GM19438 (cell line): ENCODE measurements at regions not wholly inside any gene's neighbourhood (a gene's known extent, or its start where the extent isn't known, plus 50 kb on each side); places are given as distances from the start of the nearest gene placed in this dataset.
"Not testable (repeated sequence)": the region's sequence is repeated elsewhere in the genome, so short reads cannot be mapped to it uniquely, and the experiment has no call there.

Source experiments
- ATAC-seq: cut with Tn5 transposase; IDR thresholded peaks from one replicate; pipeline ENCODE4 v1.9.1; 2021; ENCODE audit warnings: low read depth; ENCODE audit not compliant: unreplicated experiment

DNA sequence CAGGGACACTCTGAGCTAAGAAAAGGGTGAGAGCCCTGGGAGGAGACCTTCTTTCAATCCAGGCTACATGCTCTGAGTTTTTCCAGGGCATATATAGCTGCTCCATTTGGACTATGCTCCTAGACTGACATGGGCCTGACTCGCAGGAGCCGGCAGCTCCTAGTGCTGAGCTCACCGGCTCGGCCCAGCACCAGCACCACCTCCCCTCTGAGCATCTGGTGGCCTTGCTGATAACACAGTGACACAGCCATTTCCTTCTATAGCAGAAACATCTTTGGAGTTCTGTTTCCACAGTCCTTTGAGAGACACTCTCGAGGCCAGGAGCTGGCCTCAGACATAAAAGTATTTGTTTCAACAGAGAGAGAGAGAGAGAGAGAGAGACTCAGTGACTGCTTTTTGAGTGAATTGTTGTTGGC is 184.9 kb downstream of the TM9SF2 start:
- no peak for ATAC-seq

DNA sequence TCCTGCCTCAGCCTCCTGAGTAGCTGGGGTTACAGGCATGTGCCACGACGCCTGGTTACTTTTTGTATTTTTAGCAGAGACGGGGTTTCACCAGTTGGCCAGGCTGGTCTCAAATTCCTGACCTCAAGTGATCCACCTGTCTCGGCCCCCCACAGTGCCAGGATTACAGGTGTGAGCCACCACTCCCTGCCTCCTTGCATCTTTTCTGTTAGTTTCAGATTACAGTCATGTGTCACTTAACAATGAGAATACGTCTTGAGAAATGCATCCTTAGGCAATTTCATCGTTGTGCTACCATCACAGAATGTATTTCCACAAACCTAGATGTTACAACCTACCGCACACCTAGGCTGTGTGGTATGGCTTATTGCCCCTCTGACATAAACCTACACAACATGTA is 180.4 kb downstream of the TM9SF2 start:
- ATAC-seq, result no peak

DNA sequence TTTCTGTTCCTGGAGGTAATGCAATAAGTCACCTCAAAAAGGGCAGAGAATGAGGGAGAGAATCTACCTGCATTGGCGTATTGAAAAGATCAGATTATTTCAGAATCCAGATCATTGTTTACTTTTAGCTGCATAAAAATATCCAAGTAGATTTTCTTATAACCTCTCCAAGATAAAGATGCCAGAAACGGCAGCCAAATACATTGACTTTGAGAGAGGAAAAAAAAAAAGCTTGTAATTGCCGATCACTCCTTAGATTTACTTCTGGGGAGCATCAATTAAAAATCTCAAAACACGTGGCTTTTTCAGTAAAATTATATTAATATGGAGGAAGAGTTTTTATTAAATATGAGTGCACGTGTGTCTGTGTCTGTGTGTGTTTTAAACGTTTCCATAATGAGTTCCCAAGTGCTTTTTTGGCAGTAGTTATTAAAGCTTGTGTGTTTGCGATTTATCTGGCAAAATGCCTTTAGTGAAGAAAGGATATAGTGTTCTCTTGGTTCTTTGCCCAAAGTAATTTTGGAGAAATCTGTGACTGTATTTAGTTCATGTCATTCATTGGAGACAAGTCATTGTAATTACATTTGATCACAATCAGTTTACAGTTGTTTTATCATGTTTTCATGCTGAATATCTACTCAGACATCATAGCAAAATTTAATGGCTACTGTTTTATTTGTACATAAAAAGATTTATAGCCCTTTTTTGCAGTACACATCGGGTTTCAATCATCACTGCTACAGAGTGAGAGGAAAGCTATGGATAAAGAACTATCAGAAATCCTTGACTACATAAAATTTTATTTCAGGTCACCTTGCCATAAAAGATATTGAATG is 176.1 kb downstream of the TM9SF2 start:
- no peak for ATAC-seq

GRCh38 chr13:99671746-99672145 is 170.5 kb downstream of the TM9SF2 start:
- no peak for ATAC-seq

DNA sequence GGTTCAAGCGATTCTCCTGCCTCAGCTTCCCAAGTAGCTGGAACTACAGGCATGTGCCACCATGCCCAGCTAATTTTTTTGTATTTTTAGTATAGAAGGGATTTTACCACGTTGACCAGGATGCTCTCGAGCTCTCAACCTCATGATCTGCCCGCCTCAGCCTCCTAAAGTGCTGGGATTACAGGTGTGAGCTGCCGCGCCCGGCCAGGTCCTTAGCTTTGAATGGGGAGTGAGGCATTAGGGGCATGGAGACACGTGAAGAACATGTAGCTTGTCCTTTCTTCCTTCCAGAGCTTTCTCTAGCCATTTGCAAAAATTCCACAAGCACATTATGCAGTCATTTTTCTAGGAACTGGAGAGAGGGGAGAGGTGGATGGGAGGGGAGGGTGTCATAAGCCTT is 167.8 kb downstream of the TM9SF2 start:
- ATAC-seq, result not testable (repeated sequence)

- no peak for ATAC-seq
Observed at GRCh38 chr13:99666146-99666805, 165.0 kb downstream of the TM9SF2 start.

GRCh38 chr13:99665711-99666110 is 164.4 kb downstream of the TM9SF2 start:
- ATAC-seq, result no peak

DNA sequence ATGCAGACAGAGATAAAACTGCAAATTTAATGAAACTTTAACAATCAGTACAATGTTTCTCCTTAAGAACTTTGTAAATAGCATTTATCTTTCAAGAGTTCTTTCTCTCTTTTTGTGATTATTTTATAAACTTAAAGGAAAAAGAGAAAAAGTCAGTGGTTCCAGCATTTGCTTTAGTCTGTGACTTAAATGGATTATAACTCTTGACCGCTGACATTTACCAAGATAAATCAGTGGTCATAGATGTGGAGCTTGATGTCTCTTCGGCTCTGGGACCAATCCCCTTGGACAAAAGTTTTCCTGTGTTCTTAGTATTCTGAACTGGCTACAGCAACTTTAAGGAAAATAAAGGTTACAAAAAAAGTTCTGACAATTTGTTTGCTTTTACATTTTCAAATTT is 162.6 kb downstream of the TM9SF2 start:
- ATAC-seq, result no peak

DNA sequence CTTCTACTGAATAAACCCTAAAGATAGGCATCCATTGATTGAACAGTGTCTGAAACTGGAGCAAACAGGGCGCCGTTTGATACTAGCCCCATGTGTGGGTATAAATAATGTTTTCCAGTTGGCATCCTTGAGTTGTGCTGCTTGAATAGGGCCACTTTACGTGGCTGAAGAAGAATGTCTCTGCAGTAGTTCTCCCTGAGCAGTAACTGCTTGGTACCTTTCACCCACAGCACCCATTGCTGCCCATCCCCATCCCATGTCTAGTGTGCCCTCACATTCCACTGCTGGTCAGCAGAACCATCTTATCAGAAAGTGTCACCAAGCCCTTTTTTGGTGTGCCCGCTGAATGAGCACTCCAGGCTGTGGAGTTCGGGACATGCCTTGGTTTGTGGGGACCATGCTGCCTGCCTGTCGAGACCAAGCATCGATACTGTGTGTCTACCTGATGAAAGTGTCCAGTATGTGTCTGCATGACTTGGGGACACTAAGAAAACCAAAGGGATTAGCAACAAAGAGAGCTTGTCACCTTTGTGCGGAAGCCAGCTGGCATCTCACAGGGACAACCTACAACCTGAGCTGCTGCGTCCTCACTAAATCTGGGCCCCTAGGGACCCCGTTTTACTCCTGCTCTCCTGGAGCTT is 162.0 kb downstream of the TM9SF2 start:
- ATAC-seq, result no peak

GRCh38 chr13:99662678-99663077 is 161.4 kb downstream of the TM9SF2 start:
- no peak for ATAC-seq

DNA sequence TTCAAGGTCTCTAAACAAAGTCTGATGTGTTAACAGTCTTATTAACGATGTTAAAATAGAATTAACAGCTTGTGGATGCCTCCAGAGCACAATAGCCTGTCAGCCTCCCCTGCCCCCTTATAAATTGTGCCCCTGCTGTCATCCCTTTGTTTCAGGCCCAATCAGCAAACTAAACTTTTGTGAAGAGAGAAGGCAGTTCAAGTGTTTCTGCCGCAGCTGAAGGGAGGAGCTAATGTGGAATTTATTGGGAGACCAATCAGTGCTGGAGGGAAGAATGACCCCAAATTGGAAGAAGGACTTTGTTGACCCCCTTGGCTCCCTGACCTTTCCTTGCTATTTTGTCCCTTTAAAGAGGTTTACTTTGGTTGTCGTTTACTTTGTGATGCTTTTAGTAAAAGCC is 160.5 kb downstream of the TM9SF2 start:
- ATAC-seq, result no peak

GRCh38 chr13:99659866-99660554 is 158.7 kb downstream of the TM9SF2 start:
- no peak for ATAC-seq

GRCh38 chr13:99659226-99659625 is 158.0 kb downstream of the TM9SF2 start:
- ATAC-seq, result no peak

DNA sequence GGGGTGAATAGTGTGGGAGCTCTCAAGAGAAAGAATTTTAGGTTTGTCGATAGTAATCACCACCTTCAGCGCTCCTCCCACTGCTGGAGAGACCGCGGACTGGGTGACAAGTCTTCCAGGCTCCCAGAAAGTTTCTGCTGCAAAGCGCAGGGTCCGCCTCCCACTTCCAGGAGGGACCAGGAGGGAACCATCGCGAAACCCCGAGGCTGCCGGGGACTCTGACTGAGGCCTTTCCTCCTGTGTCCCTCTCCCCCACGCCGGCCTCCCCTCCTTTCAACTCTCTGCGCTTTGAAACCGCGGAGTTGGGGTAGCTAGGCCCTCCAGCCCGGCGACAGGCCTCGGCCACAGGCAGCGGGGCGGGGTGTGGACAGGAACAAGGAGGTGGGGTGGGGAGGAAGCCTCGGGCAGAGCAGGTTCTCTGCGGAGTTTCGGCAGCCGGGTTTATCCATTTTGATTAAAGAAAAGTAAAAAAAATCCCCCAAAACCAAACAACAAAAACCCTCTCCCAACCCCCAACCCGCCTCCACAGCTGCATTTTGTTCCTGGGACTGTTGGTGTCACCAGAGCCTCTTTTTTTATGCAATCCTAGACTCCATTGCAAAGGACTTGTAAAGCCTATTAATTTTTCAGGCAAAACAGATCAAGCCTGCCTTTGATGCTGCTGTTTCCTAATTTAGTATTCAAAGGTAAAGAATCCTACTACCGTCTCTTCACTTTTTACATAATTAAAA is 157.2 kb downstream of the TM9SF2 start:
- peak; percentile 55 for ATAC-seq

GRCh38 chr13:99657848-99658260 is 156.6 kb downstream of the TM9SF2 start:
- ATAC-seq, result peak; percentile 19

DNA sequence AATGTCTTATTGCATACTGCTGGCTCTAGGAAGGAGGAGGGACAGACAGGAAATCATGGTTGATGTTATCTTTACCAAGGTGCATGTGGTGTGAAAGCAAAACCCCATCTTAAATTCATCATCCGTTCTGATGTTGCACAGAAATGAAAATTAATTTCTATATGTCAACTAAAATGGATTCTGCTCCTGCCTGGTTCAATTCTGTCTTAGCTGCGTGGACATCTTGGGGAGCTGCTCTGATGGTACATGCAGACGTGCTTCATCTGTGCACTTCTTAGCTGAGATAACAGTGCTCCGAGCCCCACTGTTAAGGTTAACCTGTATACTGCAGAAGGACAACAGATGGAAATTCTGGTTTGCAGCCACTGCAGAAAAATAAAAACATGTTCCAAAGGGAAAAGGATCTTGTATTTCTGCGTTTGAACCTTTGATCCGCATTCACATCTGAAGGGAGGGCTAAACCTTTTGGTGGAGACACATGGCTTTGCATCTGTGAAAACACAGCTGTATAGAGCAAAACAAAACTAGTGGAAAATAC is 155.6 kb downstream of the TM9SF2 start:
- ATAC-seq, result no peak

DNA sequence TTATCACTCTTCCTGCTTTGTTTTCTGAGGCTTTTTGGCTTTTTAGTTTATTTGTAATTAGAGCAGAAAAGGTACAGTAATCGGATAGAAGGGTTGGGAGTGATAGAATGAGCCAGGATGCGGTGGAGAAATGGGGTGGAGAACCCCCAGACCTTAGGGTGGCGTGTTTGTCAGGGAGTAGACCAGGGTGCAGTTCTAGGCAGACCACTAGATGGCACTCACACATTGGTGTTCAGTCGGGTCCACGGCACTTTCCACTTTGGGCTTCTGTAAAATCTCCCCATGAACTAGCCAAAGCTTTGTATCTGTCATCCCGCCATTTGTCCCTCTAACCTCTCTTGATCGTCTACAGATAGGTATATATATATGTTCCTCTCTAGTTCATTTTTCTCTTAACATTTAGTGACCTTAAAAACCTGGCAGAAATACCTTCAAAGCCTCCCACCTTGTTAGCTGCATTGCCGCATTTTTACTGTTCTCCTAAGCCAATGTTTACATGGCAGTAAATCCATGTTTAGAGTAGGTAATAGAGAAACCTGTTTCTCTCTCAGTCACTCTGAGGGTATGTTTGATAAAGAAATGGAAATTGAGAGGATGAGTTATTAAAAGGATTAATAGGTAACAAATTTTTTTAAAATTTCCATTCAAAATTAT is 154.9 kb downstream of the TM9SF2 start:
- ATAC-seq, result peak; percentile 59

DNA sequence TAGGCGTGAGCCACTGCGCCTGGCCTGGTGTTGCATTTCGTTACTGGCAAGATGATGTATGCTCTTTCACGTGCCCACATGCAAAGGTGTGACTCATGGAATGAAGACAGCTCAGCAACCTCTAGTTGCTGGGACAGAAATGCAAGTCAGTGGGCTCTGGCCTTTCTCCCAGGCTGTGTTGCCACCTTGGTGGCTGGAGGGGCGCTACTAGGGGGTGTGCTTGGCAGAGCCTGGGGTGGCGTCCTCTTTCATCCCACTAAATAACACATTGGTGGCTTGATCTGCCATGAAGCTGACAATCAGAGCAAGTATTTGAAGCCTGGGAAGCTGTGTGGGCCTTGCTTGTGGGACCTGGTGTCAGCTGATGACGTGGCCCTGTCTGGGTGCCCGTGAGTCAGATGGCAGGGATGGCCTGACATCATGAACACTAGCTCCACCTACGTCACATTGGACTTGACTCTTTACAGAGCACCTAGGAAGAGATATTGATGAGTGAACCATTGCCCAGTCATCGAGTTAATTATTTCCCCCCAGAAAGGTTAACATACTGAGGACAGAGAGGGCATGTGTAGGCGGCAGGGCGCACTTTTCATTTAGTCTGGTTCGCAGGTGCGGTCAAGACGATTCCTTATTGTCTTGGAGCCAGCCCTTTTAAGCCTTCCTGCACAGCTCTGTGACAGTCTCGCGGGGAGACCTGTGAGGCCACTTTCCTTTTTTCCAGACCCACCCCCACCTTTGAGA is 154.2 kb downstream of the TM9SF2 start:
- no peak for ATAC-seq

DNA sequence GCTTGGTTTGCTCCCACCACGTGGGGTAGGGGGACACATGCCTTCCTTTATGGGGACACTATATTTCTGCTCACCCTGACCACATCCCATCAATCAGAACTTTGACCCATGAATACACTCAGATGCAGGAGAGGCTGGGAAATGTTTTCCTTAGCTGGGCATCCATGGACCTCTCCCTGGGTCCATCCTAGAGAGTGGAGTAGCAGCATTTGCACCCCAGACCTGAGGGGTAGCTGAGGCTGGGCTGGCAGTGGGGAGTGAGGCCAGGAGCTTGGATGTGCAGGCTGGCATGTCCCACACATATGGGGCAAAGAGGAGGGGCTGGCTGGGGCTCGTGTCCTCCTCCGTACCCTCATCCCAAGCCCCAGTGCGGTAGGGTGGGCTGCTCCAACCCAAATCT is 152.8 kb downstream of the TM9SF2 start:
- no peak for ATAC-seq
